ENCODE measurements at regions not wholly inside any gene's neighbourhood (a gene's known extent, or its start where the extent isn't known, plus 50 kb on each side); places are given as distances from the start of the nearest gene placed in this dataset.
"Not testable (repeated sequence)": the region's sequence is repeated elsewhere in the genome, so short reads cannot be mapped to it uniquely, and the experiment has no call there.

DNA sequence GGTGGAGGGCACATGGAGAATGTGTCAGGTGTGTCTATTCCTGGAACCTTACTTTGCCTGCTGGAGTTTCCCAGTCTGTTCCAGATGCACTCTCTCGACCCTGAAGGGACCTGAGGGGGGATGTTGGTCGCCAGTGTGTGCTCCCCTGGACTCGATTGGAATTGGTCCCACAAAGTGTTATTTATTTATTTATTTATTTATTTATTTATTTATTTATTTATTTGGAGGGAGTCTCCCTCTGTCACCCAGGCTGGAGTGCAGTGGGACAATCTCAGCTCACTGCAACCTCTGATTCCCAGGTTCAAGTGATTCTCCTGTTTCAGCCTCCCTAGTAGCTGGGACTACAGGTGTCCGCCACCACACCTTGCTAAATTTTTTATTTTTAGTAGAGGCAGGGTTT is 329.1 kb upstream of the ZNF337 start:
- H3K27me3 ChIP-seq (replicated peaks; ENCODE audit: insufficient read depth, low read length); H3K9me2 ChIP-seq (replicated peaks; ENCODE audit: insufficient read depth, low read length); H3F3A ChIP-seq (ENCODE audit: insufficient read depth, low read length); H4K20me1 ChIP-seq (ENCODE audit: insufficient read depth, low read length); H3K79me2 ChIP-seq (ENCODE audit: low read length); H3K4me1 ChIP-seq (ENCODE audit: low read length); H3K4me3 ChIP-seq (ENCODE audit: low read length); H3K9me3 ChIP-seq (replicated peaks; ENCODE audit: insufficient read depth, low read length); H2AFZ ChIP-seq (ENCODE audit: low read length); H3K27ac ChIP-seq (ENCODE audit: low read length); H3K9ac ChIP-seq (ENCODE audit: low read length); H3K4me2 ChIP-seq (ENCODE audit: low read depth, low read length); DNase-seq; H3K36me3 ChIP-seq (replicated peaks; ENCODE audit: insufficient read depth, low read length): not testable (repeated sequence)

DNA sequence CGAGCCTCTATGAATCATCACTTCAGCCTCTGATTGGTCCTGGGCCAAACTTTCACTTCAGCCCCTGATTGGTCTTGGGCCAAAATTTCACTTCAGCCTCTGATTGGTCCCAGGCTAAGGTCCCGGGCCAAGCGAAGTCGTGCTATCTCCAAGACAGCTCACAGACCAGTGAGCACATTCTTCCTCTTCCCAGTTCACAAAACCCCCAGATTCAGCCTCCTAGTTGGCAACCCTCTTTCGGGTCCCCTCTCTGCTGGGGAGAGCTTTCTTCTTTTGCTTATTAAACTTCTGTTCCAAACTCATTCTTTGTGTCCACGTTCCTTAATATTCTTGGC is 314.3 kb upstream of the ZNF337 start:
- DNase-seq; H3K4me2 ChIP-seq (ENCODE audit: low read depth, low read length); H3K4me3 ChIP-seq (ENCODE audit: low read length): not testable (repeated sequence)

DNA sequence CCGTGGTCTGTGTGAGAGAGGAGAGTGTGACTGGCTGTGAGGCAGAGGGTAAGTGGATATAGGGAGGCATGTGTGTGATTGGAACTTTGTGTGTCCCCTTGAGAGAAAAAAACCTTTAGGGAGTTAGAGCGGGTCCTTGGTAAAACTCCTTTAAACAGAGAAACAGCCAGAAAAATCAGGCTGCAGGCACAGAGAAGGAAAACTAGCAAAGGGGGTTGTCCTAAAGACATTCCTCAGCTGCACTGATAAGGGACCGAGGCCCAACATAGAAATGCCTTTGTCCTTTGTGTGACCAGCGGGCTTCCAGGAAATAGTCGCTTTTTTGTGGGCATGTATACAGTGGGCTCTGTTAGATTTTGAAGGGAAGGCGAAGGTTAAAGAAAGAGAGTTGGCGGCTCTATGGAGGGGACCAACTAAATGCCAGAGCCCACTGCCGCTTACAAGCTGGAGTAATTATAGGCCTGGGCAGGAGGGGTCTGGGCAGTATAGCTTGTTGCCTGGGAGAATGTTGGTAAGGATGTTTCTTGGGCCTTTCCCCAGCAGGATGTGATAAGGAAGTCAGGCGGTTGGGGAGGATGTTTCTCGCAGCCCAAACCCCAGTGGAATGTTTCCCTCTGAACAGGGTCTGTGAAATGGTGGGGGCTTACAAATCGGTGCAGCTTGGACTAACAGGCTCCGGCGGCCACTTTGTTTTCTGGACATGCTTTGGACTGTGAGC is 313.7 kb upstream of the ZNF337 start:
- H3K36me3 ChIP-seq (replicated peaks; ENCODE audit: insufficient read depth, low read length); H3K9me3 ChIP-seq (replicated peaks; ENCODE audit: insufficient read depth, low read length); H2AFZ ChIP-seq (ENCODE audit: low read length); H3F3A ChIP-seq (ENCODE audit: insufficient read depth, low read length); H3K79me2 ChIP-seq (ENCODE audit: low read length); H3K4me3 ChIP-seq (ENCODE audit: low read length); H3K27ac ChIP-seq (ENCODE audit: low read length); H4K20me1 ChIP-seq (ENCODE audit: insufficient read depth, low read length); H3K9ac ChIP-seq (ENCODE audit: low read length); H3K27me3 ChIP-seq (replicated peaks; ENCODE audit: insufficient read depth, low read length); H3K4me2 ChIP-seq (ENCODE audit: low read depth, low read length); H3K4me1 ChIP-seq (ENCODE audit: low read length); H3K9me2 ChIP-seq (replicated peaks; ENCODE audit: insufficient read depth, low read length); DNase-seq: not testable (repeated sequence)

More for the DNA sequence above, 314.3 kb upstream of the ZNF337 start:
- not testable (repeated sequence) for H3K9me3 ChIP-seq (replicated peaks; ENCODE audit: insufficient read depth, low read length); H3K9ac ChIP-seq (ENCODE audit: low read length); H3K9me2 ChIP-seq (replicated peaks; ENCODE audit: insufficient read depth, low read length); H3K27me3 ChIP-seq (replicated peaks; ENCODE audit: insufficient read depth, low read length); H3K36me3 ChIP-seq (replicated peaks; ENCODE audit: insufficient read depth, low read length); H3F3A ChIP-seq (ENCODE audit: insufficient read depth, low read length); H2AFZ ChIP-seq (ENCODE audit: low read length); H3K4me1 ChIP-seq (ENCODE audit: low read length); H3K27ac ChIP-seq (ENCODE audit: low read length); H4K20me1 ChIP-seq (ENCODE audit: insufficient read depth, low read length); H3K79me2 ChIP-seq (ENCODE audit: low read length)

DNA sequence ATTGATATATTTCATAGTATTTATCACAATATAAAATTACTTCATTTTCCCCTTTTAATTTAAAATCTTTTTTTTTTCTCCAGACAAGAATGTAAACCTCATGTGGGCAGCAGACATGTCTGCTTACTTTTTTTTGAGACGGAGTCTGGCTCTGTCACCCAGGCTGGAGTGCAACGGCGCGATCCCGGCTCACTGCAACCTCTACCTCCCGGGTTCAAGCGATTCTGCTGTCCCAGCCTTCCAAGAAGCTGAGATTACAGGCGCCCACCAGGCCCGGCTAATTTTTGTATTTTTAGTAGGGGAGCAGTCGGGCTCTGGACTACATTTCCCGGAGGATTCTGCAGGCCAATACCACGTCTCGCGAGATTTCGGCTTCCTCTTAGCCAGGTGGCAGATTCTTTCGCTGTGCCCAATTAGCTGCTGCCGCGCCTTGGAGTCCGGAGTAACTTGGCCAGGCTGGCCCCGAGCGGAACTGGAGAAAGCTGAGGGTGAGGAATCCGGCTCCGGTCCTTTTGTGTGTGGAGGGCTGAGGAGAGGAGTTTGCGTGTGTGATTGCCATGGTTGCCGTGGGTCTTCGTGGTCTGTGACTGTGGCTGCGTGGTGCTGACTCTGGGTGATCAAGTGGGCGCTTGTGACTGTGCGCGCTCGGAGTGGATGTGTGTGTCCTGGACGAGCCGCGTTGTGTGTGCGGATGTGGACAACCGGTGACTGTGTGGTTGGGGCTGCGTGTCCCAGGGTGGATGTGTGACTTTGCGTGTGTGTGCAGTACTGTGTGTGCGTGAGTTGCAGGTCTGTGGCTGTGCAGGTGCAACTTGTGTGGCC is 313.0 kb upstream of the ZNF337 start:
- H3K27me3 ChIP-seq (replicated peaks; ENCODE audit: insufficient read depth, low read length); H3K79me2 ChIP-seq (ENCODE audit: low read length); DNase-seq; H2AFZ ChIP-seq (ENCODE audit: low read length); H3K36me3 ChIP-seq (replicated peaks; ENCODE audit: insufficient read depth, low read length); H3K9me2 ChIP-seq (replicated peaks; ENCODE audit: insufficient read depth, low read length); H3K4me2 ChIP-seq (ENCODE audit: low read depth, low read length); H3K9ac ChIP-seq (ENCODE audit: low read length); H4K20me1 ChIP-seq (ENCODE audit: insufficient read depth, low read length); H3K27ac ChIP-seq (ENCODE audit: low read length); H3K4me1 ChIP-seq (ENCODE audit: low read length); H3K4me3 ChIP-seq (ENCODE audit: low read length); H3K9me3 ChIP-seq (replicated peaks; ENCODE audit: insufficient read depth, low read length); H3F3A ChIP-seq (ENCODE audit: insufficient read depth, low read length): not testable (repeated sequence)

DNA sequence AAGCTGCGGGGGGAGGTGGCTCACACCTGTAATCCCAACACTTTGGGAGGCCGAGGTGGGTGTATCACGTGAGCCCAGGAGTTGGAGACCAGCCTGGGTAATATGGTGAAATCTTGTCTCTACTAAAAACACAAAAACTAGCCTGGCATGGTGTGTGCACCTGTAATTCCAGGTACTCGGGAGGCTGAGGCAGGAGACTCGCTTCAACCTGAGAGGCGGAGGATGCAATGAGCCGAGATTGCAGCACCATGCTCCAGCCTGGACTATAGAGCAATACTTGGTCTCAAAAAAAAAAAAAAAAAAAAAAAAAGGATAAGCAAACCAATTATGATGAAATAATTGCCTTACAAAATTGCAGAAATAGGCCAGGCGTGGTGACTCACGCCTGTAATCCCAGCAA is 311.4 kb upstream of the ZNF337 start:
- DNase-seq; H3F3A ChIP-seq (ENCODE audit: insufficient read depth, low read length); H3K9ac ChIP-seq (ENCODE audit: low read length); H2AFZ ChIP-seq (ENCODE audit: low read length); H3K9me3 ChIP-seq (replicated peaks; ENCODE audit: insufficient read depth, low read length); H3K27me3 ChIP-seq (replicated peaks; ENCODE audit: insufficient read depth, low read length); H3K79me2 ChIP-seq (ENCODE audit: low read length); H3K27ac ChIP-seq (ENCODE audit: low read length); H3K9me2 ChIP-seq (replicated peaks; ENCODE audit: insufficient read depth, low read length); H3K4me2 ChIP-seq (ENCODE audit: low read depth, low read length); H4K20me1 ChIP-seq (ENCODE audit: insufficient read depth, low read length); H3K4me1 ChIP-seq (ENCODE audit: low read length); H3K36me3 ChIP-seq (replicated peaks; ENCODE audit: insufficient read depth, low read length); H3K4me3 ChIP-seq (ENCODE audit: low read length): not testable (repeated sequence)

DNA sequence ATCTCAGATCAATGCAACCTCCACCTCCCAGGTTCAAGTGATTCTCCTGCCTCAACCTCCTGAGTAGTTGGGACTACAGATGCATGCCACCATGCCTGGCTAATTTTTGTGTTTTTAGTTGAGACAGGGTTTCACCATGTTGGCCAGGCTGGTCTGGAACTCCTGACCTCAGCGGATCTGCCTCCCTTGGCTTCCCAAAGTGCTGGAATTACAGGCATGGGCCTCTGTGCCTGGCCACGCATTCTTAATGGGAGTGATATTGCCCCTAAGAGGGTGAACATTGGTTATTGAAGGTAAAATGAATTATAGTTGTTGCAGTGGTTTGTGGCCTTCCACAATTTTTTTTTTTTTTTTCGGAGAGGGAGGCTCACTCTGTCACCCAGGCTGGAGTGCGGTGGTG is 309.5 kb upstream of the ZNF337 start:
- H3K4me2 ChIP-seq (ENCODE audit: low read depth, low read length); H3K4me1 ChIP-seq (ENCODE audit: low read length); H3K4me3 ChIP-seq (ENCODE audit: low read length); H3K9me2 ChIP-seq (replicated peaks; ENCODE audit: insufficient read depth, low read length); H2AFZ ChIP-seq (ENCODE audit: low read length); H3K79me2 ChIP-seq (ENCODE audit: low read length); H3K27ac ChIP-seq (ENCODE audit: low read length); H4K20me1 ChIP-seq (ENCODE audit: insufficient read depth, low read length); H3F3A ChIP-seq (ENCODE audit: insufficient read depth, low read length); H3K9me3 ChIP-seq (replicated peaks; ENCODE audit: insufficient read depth, low read length); H3K36me3 ChIP-seq (replicated peaks; ENCODE audit: insufficient read depth, low read length); H3K9ac ChIP-seq (ENCODE audit: low read length); H3K27me3 ChIP-seq (replicated peaks; ENCODE audit: insufficient read depth, low read length); DNase-seq: not testable (repeated sequence)

DNA sequence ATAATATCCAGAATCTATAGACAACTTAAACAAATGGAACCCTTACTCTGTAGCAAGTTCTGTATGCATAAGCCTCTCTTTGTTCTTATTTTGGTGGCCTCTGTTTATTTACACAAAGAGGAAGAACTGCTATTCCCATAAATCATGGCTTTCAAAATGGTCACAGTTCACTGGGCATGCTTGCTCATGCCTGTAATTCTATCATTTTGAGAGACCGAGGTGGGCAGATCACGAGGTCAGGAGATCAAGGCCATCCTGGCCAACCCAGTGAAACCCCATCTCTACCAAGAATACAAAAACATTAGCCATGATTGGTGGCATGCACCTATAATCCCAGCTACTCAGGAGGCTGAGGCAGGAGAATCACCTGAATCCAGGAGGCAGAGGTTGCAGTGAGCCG is 307.3 kb upstream of the ZNF337 start:
- not testable (repeated sequence) for H3K79me2 ChIP-seq (ENCODE audit: low read length); H4K20me1 ChIP-seq (ENCODE audit: insufficient read depth, low read length); H3F3A ChIP-seq (ENCODE audit: insufficient read depth, low read length); H3K9me3 ChIP-seq (replicated peaks; ENCODE audit: insufficient read depth, low read length); H3K4me3 ChIP-seq (ENCODE audit: low read length); H3K9ac ChIP-seq (ENCODE audit: low read length); H3K9me2 ChIP-seq (replicated peaks; ENCODE audit: insufficient read depth, low read length); H3K27me3 ChIP-seq (replicated peaks; ENCODE audit: insufficient read depth, low read length); H3K27ac ChIP-seq (ENCODE audit: low read length); H3K36me3 ChIP-seq (replicated peaks; ENCODE audit: insufficient read depth, low read length); H3K4me1 ChIP-seq (ENCODE audit: low read length); H2AFZ ChIP-seq (ENCODE audit: low read length); DNase-seq; H3K4me2 ChIP-seq (ENCODE audit: low read depth, low read length)

DNA sequence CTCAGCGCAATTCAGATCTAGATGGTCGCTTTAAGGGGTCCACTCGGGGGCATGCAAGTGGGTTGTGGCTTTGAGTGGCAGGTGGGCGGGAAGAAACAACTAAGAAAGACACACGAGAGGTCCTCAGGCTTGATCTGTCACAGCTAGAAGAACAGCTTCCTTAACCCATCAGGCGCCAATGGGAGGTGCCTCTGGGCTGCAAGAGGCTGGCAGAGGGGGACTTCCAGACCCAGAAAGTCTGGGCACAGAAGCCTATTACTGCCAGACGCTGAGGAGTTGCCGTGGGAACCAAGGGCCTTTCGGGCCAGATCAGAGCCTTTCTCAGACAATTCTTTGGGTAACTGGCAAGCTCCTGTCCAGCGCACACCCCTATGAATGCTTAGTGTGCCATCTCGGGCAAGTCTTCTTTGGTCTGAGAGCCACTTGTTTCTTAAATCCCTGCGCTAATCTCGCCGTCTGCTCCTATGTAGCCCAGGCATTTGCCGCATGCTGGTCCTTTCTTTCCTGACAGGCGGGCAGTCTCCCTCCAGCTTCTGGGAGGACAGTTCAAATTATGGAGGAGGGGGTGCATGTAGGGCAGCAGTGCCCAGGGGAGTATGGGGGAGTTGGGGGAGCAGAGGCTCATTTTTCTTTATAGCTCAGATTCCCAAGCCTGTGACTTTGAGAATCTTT is 300.9 kb upstream of the ZNF337 start:
- not testable (repeated sequence) for H2AFZ ChIP-seq (ENCODE audit: low read length); H3K4me1 ChIP-seq (ENCODE audit: low read length); H3F3A ChIP-seq (ENCODE audit: insufficient read depth, low read length); DNase-seq; H3K9me3 ChIP-seq (replicated peaks; ENCODE audit: insufficient read depth, low read length); H3K79me2 ChIP-seq (ENCODE audit: low read length); H3K9ac ChIP-seq (ENCODE audit: low read length); H3K4me2 ChIP-seq (ENCODE audit: low read depth, low read length); H3K36me3 ChIP-seq (replicated peaks; ENCODE audit: insufficient read depth, low read length); H3K4me3 ChIP-seq (ENCODE audit: low read length); H3K27ac ChIP-seq (ENCODE audit: low read length); H3K9me2 ChIP-seq (replicated peaks; ENCODE audit: insufficient read depth, low read length); H3K27me3 ChIP-seq (replicated peaks; ENCODE audit: insufficient read depth, low read length); H4K20me1 ChIP-seq (ENCODE audit: insufficient read depth, low read length)

Measured in MM.1S (cell line).